HAP-1 (cell line): ENCODE measurements at regions not wholly inside any gene's neighbourhood (a gene's known extent, or its start where the extent isn't known, plus 50 kb on each side); places are given as distances from the start of the nearest gene placed in this dataset.

ENCODE experiments used
- DNase-seq, 2 experiments: peaks; one replicate each; pipeline ENCODE4 v3.0.0-alpha.2; 2016 to 2020; ENCODE audit warnings: low spot score in 2 of 2
- H3K27me3 ChIP-seq: fragments of 250-450 bp; sonication (Bioruptor Pico); 2 replicates; pipeline ENCODE4 v1.5.1; 2020; ENCODE audit warnings: low read depth, mild to moderate bottlenecking, moderate library complexity
- H3K36me3 ChIP-seq: fragments of 250-450 bp; sonication (Bioruptor Pico); replicated peaks from 2 replicates; pipeline ENCODE4 v1.5.1; 2020; ENCODE audit warnings: mild to moderate bottlenecking
- H3K4me1 ChIP-seq: fragments of 250-450 bp; sonication (Bioruptor Pico); 2 replicates; pipeline ENCODE4 v1.5.1; 2020; ENCODE audit warnings: mild to moderate bottlenecking
- H3K4me3 ChIP-seq: fragments of 250-450 bp; sonication (Bioruptor Pico); 2 replicates; pipeline ENCODE4 v1.5.1; 2020; ENCODE audit warnings: mild to moderate bottlenecking, moderate library complexity
- H3K9me3 ChIP-seq: fragments of 250-450 bp; sonication (Bioruptor Pico); 2 replicates; pipeline ENCODE4 v1.5.1; 2020; ENCODE audit warnings: mild to moderate bottlenecking, moderate library complexity
- in situ Hi-C: fragments of 300-500 bp; cut with MboI; formaldehyde crosslinking; loops from 3 replicates; pipeline ENCODE4 v1.14.3; 2020; ENCODE audit warnings: low sequenced_read_pairs, inconsistent platforms, mixed read lengths

DNA sequence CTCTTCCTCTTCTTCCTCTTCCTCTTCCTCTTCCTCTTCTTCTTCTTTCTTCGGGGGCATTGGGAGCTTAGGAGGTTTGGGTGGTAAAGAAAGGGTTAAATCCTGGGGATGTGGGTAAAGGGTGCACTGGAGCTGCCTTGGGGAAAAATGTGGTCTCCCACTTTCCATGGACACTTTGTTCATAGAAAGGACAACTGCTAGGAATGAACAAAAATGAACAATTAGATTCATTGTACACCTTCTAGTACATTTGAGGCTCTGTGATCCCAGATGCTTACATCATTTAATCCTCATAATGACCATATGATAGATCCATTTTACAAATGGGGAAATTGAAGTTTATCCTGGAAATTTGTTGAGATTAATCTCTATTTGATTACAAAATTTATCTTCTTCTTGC, 699.7 kb downstream of the TUSC7 start:
- in situ Hi-C loops: no loop called here
- no peak for DNase-seq
- Histone ChIP-seq H3K27me3 (no peaks in the 10 kb centered on the region), H3K4me1 (no peaks in the 10 kb centered on the region; the same call in 1 of the 2 replicates), H3K4me3 (no peak overlapping the region), H3K9me3 (no peaks in the 10 kb centered on the region), H3K36me3 (no peaks in the 10 kb centered on the region)

DNA sequence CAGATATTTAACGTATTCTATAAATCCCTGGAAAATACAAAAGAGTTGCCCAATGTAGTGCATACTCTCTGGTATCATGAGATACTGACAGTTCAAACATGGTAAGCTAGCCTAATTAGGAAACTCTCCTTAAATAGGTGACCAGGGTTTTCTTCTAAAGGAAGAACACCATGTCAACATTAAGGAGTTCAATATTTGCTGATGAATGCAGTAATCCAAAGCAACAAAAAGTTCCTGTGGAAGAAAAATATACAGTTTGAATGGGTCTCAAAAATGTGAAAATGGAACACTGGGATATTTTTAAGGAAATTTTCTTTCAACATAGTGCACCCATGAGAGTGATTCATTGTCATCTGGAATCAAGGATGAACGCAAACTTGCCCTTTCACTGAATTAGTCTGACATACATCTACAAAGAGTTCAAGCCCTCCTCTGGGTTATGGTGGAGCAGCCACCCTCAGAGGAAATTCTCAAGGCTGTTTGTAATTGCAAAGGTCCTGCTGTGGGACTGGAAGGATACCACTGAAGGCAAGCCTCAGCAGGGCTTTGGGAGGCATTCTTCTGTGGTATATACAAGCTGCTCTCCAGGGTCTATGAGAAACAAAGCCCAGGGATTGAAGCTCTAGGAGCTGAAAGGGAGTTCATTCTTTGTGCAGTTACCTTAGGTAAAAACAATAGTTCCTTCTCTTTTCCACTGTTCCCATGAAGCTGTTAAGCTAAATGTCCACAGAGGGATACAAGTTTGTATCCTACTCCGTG, 700.3 kb downstream of the TUSC7 start:
- no peak overlapping the region for H3K4me3 ChIP-seq
- in situ Hi-C loops: no loop called here
- no peaks in the 10 kb centered on the region for H3K36me3 ChIP-seq
- DNase-seq: no peak
- no peaks in the 10 kb centered on the region; the same call in 1 of the 2 replicates for H3K4me1 ChIP-seq
- H3K9me3 ChIP-seq: no peaks in the 10 kb centered on the region
- H3K27me3 ChIP-seq: no peaks in the 10 kb centered on the region

GRCh38 chr3:117411971-117412370, 702.4 kb downstream of the TUSC7 start:
- H3K27me3 ChIP-seq: no peaks in the 10 kb centered on the region
- no peak for DNase-seq
- in situ Hi-C loops: no loop called here
- H3K9me3 ChIP-seq: no peaks in the 10 kb centered on the region
- H3K4me3 ChIP-seq: no peak overlapping the region
- no peaks in the 10 kb centered on the region for H3K36me3 ChIP-seq
- no peaks in the 10 kb centered on the region for H3K4me1 ChIP-seq

DNA sequence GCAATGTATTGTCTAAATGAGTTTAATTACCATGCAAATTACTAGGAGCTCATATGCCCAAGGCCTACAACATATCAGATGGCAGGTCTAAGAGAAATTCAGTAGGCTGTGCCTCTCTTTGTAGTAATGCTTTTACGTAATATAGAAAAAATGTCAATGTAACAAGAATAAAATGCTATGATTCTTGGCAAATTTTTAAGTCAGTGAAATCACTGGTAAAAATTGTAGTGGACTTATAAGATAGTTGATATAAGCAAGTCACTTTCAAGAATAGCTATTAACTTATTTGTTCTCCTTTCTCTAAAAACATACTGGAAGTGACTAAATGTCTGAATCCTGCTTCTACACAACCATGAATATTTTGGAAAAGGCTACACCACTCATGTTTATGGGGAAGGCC, 707.8 kb downstream of the TUSC7 start:
- Histone ChIP-seq H3K36me3 (no peaks in the 10 kb centered on the region), H3K4me3 (no peak overlapping the region), H3K27me3 (no peaks in the 10 kb centered on the region), H3K4me1 (no peaks in the 10 kb centered on the region), H3K9me3 (no peaks in the 10 kb centered on the region)
- no peak for DNase-seq
- in situ Hi-C loops: no loop called here

GRCh38 chr3:117427081-117427480, 717.5 kb downstream of the TUSC7 start:
- no peaks in the 10 kb centered on the region for H3K9me3 ChIP-seq
- H3K4me3 ChIP-seq: no peak overlapping the region
- no peaks in the 10 kb centered on the region for H3K27me3 ChIP-seq
- DNase-seq: no peak
- in situ Hi-C loops: no loop called here
- H3K4me1 ChIP-seq: no peaks in the 10 kb centered on the region
- H3K36me3 ChIP-seq: no peaks in the 10 kb centered on the region

- Histone ChIP-seq H3K4me3 (no peak overlapping the region), H3K27me3 (no peaks in the 10 kb centered on the region), H3K9me3 (no peaks in the 10 kb centered on the region), H3K36me3 (no peaks in the 10 kb centered on the region), H3K4me1 (peaks cover 36% of the 10 kb centered on the region)
- in situ Hi-C loops: no loop called here
- DNase-seq: peak; percentile 30 to 31
These were observed 723.8 kb downstream of the TUSC7 start for GRCh38 chr3:117433427-117433826.

DNA sequence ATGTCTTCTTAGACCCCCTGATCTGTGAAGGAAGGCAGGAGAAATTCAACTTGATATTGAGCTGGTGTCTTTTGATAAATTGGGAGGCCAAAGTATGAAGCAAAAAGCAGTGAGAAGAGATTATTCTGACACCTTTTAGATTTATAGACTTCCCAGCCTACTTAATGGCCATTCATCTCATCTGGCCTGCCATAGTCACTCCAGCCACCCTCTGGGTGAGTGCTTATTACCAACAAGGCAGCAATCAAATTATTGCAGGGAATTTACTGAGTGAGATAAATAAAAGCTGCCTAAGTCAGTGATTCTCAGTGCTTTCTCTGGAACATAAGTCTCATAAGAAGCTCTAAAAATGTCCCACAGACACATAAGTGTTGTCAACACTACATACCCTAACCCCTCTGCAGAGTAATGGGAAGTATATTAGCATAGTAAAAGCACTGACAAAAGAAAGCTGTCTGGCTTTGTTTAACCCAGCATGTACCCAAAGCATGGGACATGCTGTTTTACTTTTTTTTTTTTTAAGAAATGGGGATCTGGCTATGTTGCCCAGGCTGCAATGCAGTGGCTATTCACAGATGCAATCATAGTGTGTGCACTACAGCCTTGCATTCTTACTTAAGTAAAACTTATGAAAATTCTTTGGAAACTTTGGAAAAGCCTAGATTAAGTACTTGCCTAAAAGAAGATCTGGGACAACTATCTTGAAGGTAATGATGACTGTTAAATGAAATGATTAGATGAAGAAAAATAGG, 725.3 kb downstream of the TUSC7 start:
- no peak overlapping the region for H3K4me3 ChIP-seq
- in situ Hi-C loops: no loop called here
- H3K27me3 ChIP-seq: no peaks in the 10 kb centered on the region

DNA sequence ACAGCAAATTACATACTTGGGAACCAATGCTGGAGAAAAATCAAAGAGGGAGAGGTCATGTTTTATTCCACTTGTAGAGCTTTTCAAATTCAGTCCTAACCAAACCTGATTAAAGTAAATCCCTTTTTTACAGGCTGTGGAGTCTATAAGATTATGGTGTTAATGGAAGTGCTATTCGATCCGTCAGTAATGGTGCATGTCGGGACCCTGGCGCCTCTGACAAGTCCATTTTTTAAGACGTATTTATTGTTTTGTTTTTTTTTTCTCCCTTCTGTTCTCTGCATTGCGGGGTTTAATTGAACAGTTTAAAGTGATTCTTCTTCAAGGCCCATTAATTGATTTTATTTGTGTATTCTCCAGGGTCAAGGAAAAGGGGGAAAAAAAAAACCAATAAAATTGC, 725.9 kb downstream of the TUSC7 start:
- in situ Hi-C loops: no loop called here
- peak; percentile 61 to 84 for DNase-seq
- Histone ChIP-seq H3K9me3 (no peaks in the 10 kb centered on the region), H3K4me3 (no peak overlapping the region), H3K4me1 (peaks cover 48% of the 10 kb centered on the region), H3K27me3 (no peaks in the 10 kb centered on the region), H3K36me3 (no peaks in the 10 kb centered on the region)

More for the DNA sequence above, 725.3 kb downstream of the TUSC7 start:
- Histone ChIP-seq H3K9me3 (no peaks in the 10 kb centered on the region), H3K36me3 (no peaks in the 10 kb centered on the region), H3K4me1 (peaks cover 45% of the 10 kb centered on the region)
- peak; percentile 14 to 82 for DNase-seq

- in situ Hi-C loops: no loop called here
- no peaks in the 10 kb centered on the region for H3K36me3 ChIP-seq
- H3K4me1 ChIP-seq: peaks cover 31% of the 10 kb centered on the region
- H3K27me3 ChIP-seq: no peaks in the 10 kb centered on the region
- peak; percentile 74 to 96 for DNase-seq
- H3K4me3 ChIP-seq: no peak overlapping the region
- H3K9me3 ChIP-seq: no peaks in the 10 kb centered on the region
These were observed 730.2 kb downstream of the TUSC7 start for GRCh38 chr3:117439812-117440211.

DNA sequence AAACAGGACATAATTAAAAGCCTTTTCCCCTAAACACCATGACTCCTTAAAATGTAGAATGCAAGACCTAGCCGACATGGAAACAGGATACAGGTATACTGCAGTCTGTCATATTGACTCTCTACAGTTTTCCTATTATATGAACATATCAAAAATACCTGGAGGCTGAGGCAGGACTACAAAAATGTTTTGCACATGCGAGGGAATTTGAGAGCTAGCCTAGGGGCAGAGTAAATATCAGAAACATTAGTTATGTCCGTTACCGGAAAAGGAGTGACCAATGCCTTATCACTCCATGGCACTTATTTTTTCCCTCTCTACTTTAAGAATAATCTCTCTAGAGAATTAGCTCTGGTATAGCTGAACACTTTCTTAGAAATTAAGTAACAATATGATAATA, 732.3 kb downstream of the TUSC7 start:
- Histone ChIP-seq H3K9me3 (no peaks in the 10 kb centered on the region), H3K36me3 (no peaks in the 10 kb centered on the region), H3K4me1 (peaks cover 15% of the 10 kb centered on the region), H3K27me3 (no peaks in the 10 kb centered on the region), H3K4me3 (no peak overlapping the region)
- in situ Hi-C loops: no loop called here
- no peak for DNase-seq

GRCh38 chr3:117442566-117442965, 733.0 kb downstream of the TUSC7 start:
- no peak overlapping the region for H3K4me3 ChIP-seq
- in situ Hi-C loops: no loop called here
- no peak for DNase-seq

DNA sequence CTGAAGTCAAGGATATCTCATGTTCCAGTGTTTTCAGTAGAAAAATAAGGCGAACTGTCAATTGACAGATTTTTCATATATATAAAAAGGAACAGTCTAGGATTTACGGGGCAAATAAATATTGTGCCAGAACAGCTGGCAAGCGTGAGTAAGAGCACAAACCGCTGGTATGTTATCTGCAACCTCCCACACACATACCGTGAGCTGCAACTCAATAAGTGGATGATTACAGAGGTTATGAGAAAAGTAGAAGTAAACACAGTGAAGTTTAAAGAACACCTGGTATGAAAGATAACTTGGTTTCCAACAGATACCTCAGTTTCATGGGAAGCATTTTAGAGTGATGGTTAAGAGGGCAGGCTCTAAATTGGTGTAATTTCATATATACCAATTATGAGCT, 733.4 kb downstream of the TUSC7 start:
- in situ Hi-C loops: no loop called here
- Histone ChIP-seq H3K4me1 (peaks cover 12% of the 10 kb centered on the region), H3K9me3 (no peaks in the 10 kb centered on the region), H3K4me3 (no peak overlapping the region), H3K36me3 (no peaks in the 10 kb centered on the region), H3K27me3 (no peaks in the 10 kb centered on the region)
- DNase-seq: no peak

More at GRCh38 chr3:117442566-117442965, 733.0 kb downstream of the TUSC7 start:
- Histone ChIP-seq H3K9me3 (no peaks in the 10 kb centered on the region), H3K27me3 (no peaks in the 10 kb centered on the region), H3K36me3 (no peaks in the 10 kb centered on the region), H3K4me1 (peaks cover 12% of the 10 kb centered on the region)

DNA sequence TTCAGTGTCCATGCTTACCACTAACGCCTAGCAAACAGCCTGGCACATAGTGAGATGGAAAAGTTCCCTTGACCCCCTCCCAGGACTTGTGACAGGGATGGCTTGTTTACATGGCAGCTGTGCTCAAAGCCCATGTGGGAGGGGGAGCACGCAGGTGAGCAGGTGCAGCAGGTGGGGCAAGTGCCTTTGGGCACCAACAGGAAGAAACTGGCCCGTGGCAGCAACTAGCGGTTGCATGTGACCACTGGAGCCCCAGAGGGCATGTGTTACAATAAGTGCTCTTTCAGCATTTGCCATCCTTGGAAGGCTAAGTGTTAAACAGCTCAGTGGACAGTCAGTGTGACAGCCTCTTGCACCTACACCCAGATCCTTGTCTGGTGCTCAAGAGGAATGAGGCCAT, 734.6 kb downstream of the TUSC7 start:
- in situ Hi-C loops: no loop called here
- peaks cover 8% of the 10 kb centered on the region for H3K4me1 ChIP-seq
- no peaks in the 10 kb centered on the region for H3K9me3 ChIP-seq
- no peaks in the 10 kb centered on the region for H3K36me3 ChIP-seq
- H3K4me3 ChIP-seq: no peak overlapping the region
- DNase-seq: no peak
- H3K27me3 ChIP-seq: no peaks in the 10 kb centered on the region

DNA sequence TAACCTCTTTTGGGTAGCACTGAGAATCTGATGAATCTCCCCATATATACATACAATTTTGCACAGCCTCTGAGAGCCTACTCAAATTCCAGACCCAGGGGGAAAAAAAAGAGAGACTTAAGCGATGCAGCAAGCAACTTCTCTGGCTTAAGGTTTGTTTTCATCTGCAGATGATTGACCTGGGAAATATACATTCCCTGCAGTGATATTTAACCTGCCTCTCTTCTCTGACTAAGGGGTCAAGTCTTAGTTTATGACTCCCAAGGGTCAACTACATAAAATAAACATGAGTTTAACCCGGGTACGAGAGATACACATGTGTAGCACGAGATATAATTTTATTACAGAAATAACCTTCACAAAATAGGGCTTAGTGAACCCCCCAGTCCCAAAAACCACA, 737.8 kb downstream of the TUSC7 start:
- H3K4me3 ChIP-seq: no peak overlapping the region
- no peaks in the 10 kb centered on the region for H3K4me1 ChIP-seq
- no peaks in the 10 kb centered on the region for H3K36me3 ChIP-seq
- no peak for DNase-seq
- in situ Hi-C loops: no loop called here
- H3K9me3 ChIP-seq: no peaks in the 10 kb centered on the region
- H3K27me3 ChIP-seq: no peaks in the 10 kb centered on the region
